NCI-H524 (cell line): ENCODE measurements at regions not wholly inside any gene's neighbourhood (a gene's known extent, or its start where the extent isn't known, plus 50 kb on each side); places are given as distances from the start of the nearest gene placed in this dataset.
"Not testable (repeated sequence)": the region's sequence is repeated elsewhere in the genome, so short reads cannot be mapped to it uniquely, and the experiment has no call there.

Experiments used
- DNase-seq, 2 experiments: peaks; one replicate each; lab custom pipeline; 2025; lab: John Stamatoyannopoulos, UW

DNA sequence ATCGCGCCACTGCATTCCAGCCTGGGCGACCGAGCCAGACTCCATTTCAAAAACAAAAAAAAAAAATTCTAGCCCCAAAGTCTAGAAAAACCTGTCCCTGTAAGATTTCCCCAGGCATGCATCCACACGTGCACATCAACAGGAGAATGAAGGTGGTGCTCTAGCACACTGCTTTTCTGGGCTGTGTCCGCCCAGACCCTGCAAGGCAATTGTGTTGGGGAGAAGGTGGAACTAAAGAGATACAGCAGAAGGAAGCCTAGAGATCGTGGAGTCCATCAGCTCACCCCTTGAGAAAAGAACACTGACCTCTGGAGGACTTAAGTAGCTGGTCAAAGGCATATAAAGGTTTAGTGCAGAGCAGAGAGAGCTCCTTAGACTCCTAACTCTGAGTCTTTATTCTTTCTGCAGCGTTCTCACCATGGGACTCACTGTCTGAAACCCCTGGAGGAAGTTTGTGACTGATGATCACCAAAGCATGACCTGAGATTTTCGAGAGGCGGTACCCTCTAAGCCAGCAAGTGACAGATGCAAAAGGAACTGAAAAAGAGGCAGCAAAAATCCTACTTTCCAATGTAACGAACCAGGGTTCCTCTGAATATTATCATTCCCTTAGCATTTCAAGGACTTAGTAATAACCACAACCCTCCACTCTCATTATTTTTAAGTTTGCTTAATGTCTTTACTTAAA, 179.8 kb downstream of the MEX3B start:
- no peak for DNase-seq

DNA sequence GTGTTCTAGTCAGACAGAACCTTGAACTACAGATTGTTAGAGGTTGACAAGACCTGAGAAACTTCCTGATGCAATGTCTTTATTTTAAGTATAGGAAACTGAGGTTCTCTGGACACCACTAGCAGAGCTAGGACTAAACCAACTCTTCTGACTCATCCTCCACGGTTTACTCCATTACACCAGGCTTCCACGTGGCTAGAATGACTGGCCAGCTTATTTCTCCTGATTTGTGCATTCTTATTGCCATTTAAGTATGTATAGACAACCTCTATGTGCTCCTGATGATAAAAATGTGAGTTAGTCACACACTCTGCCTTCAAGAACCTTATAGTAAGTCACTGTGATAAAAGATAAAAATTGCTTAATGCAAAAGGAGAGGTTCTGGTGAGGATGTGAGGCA, 182.7 kb downstream of the MEX3B start:
- DNase-seq, result no peak

DNA sequence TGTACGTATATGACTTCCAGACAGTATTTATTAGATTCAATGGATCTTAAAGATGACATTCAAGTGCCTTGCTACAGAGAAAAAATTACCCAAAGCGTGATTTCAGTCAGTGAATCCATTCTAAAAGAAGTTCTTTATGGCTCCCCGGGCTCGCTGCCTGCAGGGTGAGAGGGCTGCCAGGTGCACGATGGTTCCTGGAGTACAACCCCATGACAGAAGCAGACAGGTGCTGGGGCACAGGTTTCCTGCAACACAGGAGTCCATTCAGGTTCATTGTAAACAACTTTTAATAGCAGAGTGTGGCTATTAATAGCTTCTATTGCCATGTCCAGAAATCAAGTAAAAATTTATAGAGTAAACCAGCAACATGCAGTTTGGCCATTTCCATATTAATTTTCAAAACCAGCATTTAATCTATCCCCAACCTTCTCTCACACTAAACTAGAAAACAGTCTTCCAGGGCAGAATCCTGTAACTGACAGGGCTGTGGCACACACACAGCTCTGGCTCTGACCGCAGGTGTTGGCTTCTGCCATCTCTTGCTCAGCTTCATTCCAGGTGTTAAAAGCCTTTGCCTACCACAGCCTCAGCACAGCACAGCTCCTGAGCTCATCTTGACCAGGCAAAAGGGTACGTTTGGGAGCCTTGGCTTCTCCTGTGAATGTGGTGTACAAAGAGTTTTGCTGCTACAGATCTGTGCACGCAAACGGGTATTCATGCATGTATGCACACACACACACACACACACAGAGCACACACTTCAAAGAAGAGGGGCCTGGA, 185.9 kb downstream of the MEX3B start:
- DNase-seq, result no peak

DNA sequence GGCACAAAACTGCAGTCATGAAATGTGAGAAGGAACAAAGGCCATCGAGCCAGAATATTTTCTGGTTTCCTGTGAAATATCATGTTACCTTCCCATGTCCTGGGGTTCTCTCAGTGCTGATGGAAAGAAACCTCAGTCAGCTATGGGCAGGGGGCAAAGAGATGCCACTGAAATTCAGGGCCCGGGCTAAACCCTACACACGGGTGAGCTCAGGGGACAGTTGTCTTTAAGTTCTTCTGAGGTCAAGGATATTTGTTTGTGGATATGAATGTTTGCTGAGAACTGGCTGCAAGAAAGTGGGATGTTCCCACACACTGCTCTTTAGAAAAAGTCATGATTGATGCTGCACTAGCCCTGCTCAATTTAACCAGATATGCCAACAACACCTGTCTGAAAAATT, 187.2 kb downstream of the MEX3B start:
- no peak for DNase-seq

DNA sequence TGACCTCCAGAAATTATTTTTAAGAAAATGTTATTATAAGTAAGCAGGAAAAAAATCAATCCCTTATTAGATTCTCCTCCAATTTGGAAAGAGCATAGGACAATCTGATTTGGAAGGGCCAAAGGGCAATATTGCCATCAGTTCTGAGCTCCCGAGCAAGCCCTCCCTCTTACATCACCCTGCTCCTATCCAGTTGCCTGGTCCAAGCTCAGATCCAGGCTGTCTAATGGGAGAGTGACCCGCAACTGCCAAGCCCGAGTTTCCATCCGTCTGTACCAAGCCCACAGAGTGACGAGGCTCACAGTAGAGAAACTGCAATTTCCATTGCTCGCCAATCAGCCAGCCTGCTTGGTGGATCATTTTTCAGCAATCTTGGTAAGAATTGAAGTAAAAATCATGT, 187.7 kb downstream of the MEX3B start:
- DNase-seq, result no peak

DNA sequence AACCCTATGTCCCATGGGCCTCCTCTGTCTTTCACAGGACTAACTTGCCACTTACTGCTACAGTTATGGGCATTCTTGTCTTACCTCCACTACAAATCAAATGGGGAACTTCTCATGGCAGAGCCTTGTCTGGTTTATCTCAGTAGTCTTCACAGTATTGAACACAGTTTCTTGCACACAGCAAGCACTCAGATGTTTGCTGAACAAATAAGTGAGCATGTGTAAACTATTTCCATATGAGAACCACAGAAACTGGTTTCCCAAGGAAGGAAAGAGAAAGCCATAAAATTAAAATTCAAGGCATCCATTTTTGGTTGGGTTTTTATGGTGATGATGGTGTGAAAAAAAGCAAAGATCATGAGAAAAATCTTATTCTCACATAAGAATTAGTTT, 189.2 kb downstream of the MEX3B start:
- DNase-seq, result no peak

DNA sequence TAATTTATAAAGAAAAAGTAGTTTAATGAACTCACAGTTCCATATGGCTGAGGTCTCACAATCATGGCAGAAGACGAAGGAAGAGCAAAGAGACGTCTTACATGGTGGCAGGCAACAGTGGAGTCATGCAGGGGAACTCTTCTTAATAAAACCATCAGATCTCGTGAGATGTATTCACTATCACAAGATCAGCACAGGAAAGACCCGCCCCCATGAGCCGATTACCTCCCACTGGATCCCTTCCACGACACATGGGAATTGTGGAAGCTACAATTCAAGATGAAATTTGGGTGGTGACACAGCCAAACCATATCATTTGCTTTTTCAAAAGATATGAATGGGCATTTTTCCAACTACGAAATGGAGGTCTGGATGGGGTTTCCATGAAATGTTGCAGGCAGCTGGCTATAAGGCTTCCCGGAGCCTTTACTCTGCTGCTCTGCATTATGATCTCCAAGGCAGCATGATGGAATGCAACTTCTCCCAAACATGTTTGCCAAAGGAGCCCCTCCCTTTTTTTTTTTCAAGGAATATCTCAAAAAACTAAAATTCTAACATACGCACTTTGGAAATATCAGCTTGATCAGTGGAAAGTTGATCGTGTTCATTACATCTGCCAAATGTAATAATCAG, 189.7 kb downstream of the MEX3B start:
- no peak for DNase-seq

DNA sequence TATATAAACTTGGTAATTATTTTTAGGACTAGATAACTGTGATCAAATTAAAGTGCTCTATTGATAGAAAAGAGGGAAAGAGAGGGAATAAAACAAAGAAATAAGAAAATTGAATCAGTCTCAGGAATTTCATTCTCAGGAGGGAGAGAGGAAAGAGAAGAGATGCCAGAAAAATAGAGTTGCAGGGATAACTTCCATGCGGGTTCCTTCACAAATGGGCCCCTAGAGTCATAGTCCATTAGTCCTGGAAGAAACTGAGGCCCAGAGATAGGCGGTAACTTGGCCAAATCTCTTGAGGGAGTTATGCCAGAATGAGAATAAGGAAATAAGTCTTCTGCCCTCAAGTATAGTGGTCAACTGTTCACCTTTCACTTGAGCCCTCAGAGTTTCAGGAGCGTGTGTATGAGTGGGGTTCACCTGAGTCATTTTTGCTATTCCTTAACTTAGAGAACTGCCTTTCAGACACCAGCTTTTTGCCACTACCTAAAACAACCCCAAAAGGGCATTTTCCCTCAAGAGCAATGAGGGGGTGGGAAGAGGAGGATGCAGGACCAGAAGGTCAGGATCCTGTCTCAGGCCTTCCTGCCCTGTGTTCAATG, 192.6 kb downstream of the MEX3B start:
- no peak for DNase-seq

DNA sequence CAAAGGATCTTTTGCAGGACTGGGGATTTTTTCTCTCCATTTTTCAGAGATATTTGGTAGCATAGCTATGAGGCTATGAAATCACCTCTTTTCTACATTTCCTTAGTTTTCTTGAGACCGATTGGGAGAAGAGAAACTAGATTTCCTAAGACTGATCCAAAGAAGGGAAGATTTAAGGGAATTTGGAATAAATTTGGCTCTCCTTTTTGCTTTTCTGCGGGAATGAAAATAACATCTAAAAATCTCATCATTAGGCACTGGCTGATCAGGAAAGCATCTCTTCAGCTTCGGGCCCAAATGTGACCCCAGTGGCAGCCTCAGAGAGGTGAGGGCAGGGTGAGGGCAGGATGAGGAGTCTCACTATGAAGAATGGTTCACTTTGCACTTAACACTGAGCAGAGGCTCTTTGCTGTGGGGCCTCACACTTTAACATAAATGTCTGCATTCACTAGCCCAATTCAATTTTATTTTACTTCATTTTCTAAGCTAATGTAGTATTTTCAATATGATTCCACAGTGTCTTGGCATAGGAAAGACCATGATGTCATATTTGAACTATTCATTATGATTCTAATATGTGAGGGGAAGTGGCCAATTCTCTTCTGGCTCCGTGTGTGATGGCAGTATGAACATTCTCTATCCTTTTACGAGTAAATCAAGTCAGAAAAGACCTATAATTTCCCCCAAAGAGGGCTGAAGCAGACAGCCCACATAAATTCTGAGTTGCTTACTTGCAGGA, 193.2 kb downstream of the MEX3B start:
- DNase-seq, result no peak

DNA sequence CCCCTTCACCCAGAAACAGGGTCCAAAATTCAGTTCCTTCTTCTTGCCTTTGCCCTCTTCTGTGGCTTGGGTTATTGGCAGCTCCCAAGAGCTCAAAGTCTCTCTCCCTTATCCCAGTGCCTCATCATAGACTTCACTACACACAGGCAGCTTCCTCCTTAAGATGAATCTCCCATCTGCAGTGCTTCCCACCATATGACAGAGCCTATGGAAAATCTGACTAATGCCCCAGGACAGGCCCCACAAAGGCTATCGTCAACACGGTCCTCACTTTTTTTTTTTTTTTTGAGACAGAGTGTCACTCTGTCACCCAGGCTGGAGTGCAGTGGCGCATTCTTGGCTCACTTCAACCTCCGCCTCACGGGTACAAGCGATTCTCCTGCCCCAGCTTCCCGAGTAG, 194.1 kb downstream of the MEX3B start:
- no peak for DNase-seq

DNA sequence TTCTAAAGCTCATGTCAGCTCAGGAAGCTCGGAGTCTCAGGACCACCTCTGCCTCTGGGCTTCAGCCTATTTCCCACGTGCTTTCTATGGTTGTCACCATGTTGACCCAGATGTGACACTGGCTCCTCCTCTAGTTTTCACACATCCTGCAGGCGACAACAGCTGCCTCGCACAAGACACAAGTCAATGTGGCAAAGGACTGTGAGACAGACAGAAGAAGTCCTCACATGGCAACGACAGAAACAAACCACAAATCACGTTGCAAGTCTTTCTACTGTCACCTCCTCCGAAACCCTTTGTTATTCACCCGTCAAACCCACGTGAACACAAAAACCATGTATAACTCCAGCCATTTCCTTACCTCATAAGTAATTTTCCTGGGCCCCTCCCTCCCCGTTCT, 194.5 kb downstream of the MEX3B start:
- no peak for DNase-seq

DNA sequence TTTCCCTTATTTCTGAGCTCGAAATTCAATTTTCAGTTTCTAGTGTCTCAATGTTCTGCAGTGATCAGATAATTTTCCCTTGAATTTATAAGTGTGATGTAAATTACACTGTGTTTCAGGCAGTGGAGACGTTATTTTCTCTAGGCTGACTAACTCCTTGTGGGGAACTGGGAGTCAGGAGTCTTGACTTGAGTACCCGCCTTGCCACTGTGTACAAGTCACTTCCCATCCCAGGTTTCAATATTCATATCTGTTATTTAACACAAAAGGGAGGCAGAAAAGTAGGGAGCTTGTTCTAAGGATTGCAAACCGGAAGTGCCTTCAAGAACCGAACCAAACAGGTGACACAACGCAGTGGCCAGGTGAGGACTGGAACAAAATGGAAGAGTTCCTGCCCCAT, 196.5 kb downstream of the MEX3B start:
- no peak for DNase-seq

DNA sequence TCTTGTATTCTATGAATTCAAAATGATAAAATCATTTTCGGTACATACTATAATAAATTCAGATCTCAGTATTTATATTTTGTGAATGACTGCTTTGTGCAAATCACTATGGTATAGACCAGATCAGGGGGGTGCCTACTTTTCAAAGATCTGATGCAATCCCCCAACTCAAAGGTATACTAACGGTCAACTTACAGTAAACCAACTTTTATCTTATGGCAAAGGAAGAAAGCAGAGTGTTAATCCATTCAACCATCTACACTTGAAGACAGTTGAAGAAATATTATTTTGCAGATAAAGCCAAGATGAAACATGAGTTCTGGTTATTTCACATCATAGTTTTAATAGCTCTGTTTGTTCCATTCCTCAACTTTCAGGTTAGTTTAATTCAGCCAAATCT, 197.1 kb downstream of the MEX3B start:
- DNase-seq, result no peak

DNA sequence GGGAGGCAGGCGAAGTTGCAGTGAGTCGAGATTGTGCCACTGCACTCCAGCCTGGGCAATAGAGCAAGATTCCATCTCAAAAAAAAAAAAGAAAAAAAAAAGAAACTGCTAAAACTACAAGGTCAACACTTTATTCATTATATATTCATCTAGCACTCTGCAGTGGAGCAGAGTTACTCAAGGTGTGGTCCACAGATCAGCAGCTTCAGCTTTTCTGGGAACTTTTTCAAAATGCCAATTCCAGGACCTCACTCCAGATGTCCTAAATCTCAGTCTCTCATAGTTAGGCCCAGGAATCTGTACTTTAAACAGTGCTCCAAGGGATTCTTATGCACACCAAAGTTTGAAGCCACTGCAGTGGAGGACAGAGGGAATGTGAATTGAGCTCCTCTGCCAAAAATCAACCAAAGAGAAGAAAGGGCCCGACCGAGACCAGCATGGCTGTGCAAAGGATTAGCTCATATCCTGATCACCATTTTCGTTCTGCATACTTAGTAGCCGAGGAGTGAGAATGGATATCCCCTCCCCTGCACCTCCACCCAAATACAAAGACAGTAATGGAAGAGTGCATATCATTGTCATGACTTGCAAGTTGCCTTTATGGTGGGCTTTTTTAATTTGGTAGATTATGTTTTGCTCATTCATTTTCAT, 201.9 kb downstream of the MEX3B start:
- no peak for DNase-seq

DNA sequence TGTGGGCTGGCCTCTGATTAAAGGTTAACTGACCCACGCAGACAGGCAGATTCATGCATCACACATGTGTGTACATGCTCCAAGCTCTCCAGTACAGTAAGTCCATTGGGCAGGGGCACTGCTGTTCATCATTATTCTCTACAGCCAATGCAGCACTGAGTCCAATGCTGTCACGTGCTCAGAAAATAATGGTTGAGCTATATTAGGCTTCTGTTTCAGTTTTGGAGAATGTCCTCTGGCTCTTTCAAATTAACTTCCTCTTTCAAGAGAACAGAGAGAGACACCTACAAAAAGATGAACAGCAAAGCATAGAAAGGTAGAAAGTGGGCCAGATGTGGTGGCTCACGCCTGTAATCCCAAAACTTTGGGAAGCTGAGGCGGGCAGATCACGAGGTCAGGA, 202.6 kb downstream of the MEX3B start:
- DNase-seq, result no peak

DNA sequence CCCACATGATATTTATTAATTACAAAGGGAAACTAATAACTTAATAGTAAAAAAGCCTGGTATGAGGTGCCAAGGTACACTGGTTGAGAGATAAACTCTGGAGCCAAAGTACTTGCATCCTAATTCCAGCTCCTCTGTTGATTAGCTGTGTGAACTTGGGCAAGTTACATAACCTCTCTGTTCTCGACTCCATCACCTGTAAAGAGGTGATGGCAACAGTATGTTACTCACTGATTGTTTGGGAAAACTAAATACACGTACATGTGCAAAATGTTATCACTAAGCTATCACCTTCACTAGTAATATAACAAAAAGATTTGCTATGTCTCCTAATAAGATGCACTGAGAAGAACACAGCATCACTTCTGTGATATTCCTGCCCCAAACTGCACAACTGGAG, 206.4 kb downstream of the MEX3B start:
- DNase-seq, result no peak

DNA sequence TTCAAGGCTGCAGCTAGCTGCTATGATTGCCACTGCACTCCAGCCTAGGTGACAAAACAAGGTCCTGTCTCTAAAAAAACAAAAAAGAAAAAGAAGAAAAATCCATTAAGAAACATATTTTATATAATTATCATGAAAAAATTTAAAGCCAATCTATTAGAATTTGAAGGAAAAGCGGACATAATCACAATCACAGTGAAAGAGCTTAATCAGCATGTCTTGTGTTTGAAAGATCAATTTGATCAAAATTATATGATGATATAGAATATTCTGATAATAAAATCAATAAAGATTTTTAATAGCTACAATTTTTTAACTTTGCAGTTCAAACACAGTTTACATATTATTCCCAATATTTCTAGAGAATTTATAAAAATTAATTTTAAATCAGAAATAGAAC, 210.1 kb downstream of the MEX3B start:
- DNase-seq, result no peak

DNA sequence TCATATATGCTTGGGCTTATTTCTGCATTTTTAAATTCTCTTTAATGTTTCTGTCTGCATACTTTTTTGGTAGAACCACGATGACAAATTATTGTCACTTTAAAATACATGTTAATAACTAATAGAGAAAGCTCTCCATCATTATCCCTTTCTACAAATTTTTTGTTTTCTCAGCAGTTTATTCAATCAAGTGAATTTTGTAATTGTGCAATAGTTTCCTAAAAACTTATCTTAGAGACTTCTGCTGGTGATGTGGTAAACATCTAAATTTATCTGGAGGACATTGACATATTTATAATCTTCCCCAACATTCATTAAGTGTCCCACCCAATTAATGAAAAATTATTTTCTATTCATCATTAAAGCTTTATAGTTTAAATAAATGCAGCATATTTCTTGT, 215.3 kb downstream of the MEX3B start:
- no peak for DNase-seq

DNA sequence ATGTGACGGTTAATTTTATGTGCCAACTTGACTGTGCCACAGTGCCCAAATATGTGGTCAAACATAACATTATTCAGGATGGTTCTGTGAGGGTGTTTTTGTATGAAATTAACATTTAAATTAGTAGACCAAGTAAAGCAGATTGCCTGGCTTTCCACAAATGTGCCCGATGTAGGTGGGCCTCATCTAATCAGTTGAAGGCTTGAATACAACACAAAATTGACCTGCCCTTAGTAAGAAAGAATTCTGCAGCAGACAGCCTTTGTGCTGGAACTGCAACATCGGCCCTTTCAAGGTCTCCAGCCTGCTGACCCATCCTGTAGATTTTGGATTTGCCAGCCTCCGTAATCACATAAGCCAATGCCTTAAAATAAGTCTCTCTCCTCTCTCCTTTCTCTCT, 215.9 kb downstream of the MEX3B start:
- DNase-seq, result no peak

DNA sequence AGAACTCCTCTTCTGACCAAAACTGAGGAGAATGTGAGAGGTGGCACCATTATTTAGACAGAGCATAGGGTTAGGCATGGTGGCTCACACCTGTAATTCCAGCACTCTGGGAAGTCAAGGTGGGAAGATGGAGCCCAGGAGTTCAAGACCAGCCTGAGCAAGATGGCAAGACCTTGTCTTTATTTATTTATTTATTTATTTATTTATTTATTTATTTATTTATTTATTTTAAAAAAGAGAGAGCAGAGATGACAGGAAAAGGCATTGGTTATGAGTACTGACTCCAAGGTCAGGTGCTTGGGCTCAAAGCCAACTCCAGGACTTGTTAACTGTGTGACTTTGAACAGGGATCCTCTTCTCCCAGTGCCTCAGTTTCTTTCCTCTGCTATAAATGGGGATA, 217.7 kb downstream of the MEX3B start:
- no peak for DNase-seq

DNA sequence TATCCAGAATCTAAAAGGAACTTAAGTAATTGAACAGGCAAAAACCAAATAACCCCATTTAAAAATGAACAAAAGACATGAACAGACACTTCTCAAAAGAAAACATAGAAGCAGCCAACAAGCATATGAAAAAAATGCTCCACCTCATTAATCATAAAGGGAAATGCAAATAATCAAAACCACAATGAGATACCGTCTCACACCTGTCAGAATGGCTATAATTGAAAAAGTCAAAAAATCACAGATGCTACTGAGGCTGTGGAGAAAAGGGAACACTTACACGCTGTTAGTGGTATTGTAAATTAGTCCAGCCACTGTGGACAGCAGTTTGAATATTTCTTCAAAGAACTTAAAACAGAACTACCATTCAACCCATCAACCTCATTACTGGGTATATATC, 220.7 kb downstream of the MEX3B start:
- DNase-seq, result no peak

DNA sequence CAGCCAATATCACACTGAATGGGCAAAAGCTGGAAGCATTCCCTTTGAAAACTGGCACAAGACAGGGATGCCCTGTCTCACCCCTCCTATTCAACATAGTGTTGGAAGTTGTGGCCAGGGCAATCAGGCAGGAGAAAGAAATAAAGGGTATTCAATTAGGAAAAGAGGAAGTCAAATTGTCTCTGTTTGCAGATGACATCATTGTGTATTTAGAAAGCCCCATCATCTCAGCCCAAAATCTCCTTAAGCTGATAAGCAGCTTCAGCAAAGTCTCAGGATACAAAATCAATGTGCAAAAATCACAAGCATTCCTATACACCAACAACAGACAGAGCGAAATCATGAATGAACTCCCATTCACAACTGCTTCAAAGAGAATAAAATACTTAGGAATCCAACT, 223.2 kb downstream of the MEX3B start:
- DNase-seq, result not testable (repeated sequence)
